ENCODE measurements at regions not wholly inside any gene's neighbourhood (a gene's known extent, or its start where the extent isn't known, plus 50 kb on each side); places are given as distances from the start of the nearest gene placed in this dataset.
A peak's percentile ranks its signal among the peaks of the same experiment; 100 is the strongest.

- DNase-seq: peak in 1 of 2 experiments; percentile 22
These were observed 56.7 kb upstream of the RAB38 start for GRCh38 chr11:88231894-88232482.

- DNase-seq: no peak
These were observed 54.1 kb upstream of the RAB38 start for GRCh38 chr11:88229303-88229702.
